ENCODE measurements at regions not wholly inside any gene's neighbourhood (a gene's known extent, or its start where the extent isn't known, plus 50 kb on each side); places are given as distances from the start of the nearest gene placed in this dataset.

GRCh38 chr3:117567906-117568305 lies 858.3 kb downstream of the TUSC7 start:
- no peak for TF ChIP-seq POLR2A (IDR thresholded peaks at IDR 0.05)
- no peak for TF ChIP-seq CTCF (IDR thresholded peaks at IDR 0.05)

All from Peyer's patch (tissue), 4 donors.